IMR-90 (cell line): ENCODE measurements at regions not wholly inside any gene's neighbourhood (a gene's known extent, or its start where the extent isn't known, plus 50 kb on each side); places are given as distances from the start of the nearest gene placed in this dataset.

Experiments used
- ATAC-seq: fragments of 200-7000 bp; cut with Tn5 transposase; 2 replicates; pipeline ENCODE4 v1.9.1; 2020; ENCODE audit warnings: low read depth, mild to moderate bottlenecking, moderate library complexity
- BruUV-seq: library from RNA; stranded (reverse); fragments of 400-500 nt; replicated peaks from 2 replicates; lab custom pipeline; 2021; lab: Mats Ljungman, UMichigan
- CTCF ChIA-PET: fragments of 300-600 bp; formaldehyde crosslinking; extraction: SDS; loops from one replicate; lab custom pipeline; 2021; ENCODE audit warnings: antibody characterized with exemption; lab: Yijun Ruan, JAX
- POLR2A ChIA-PET: fragments of 300-600 bp; sonication (Branson Sonifier 250); formaldehyde crosslinking; loops from one replicate; lab custom pipeline; 2022; ENCODE audit warnings: antibody characterized with exemption; ENCODE audit not compliant: unreplicated experiment; lab: Charles Lee
- DNase-seq: peaks from one replicate; pipeline ENCODE4 v3.0.0; 2013
- H2AFZ ChIP-seq: replicated peaks from 2 replicates; pipeline ENCODE3; 2013; ENCODE audit warnings: low read length, mild to moderate bottlenecking; ENCODE audit not compliant: poor library complexity
- H2AK5ac ChIP-seq: 2 replicates; pipeline ENCODE4 v1.6.1; 2013; ENCODE audit warnings: low read depth, low read length, inconsistent platforms
- H2AK9ac ChIP-seq: replicated peaks from 2 replicates; pipeline ENCODE3; 2013; ENCODE audit warnings: mild to moderate bottlenecking, low read depth, low read length, moderate library complexity; ENCODE audit not compliant: poor library complexity
- H2BK120ac ChIP-seq: 2 replicates; pipeline ENCODE4 v1.6.1; 2013; ENCODE audit warnings: low read depth, low read length, inconsistent platforms
- H2BK15ac ChIP-seq: 3 replicates; pipeline ENCODE4 v1.6.1; 2013; ENCODE audit warnings: low read depth, low read length, inconsistent platforms
- H2BK20ac ChIP-seq: 2 replicates; pipeline ENCODE4 v1.6.1; 2013; ENCODE audit warnings: low read depth, mild to moderate bottlenecking, inconsistent platforms, low read length, moderate library complexity
- H2BK5ac ChIP-seq: 2 replicates; pipeline ENCODE4 v1.6.1; 2013; ENCODE audit warnings: mild to moderate bottlenecking, low read depth, low read length, inconsistent platforms; ENCODE audit not compliant: poor library complexity, severe bottlenecking
- H3K14ac ChIP-seq: replicated peaks from 2 replicates; pipeline ENCODE4 v1.6.1; 2013; ENCODE audit warnings: low read depth, low read length, inconsistent platforms
- H3K18ac ChIP-seq: 2 replicates; pipeline ENCODE4 v1.6.1; 2013; ENCODE audit warnings: low read depth, low read length, control low read depth
- H3K23ac ChIP-seq: 2 replicates; pipeline ENCODE4 v1.6.1; 2013; ENCODE audit warnings: low read depth, low read length, inconsistent platforms
- H3K27ac ChIP-seq: 2 replicates; pipeline ENCODE4 v1.5.1; 2013; ENCODE audit warnings: mild to moderate bottlenecking, control low read depth, low read length; ENCODE audit not compliant: insufficient read depth
- H3K27me3 ChIP-seq: 2 replicates; pipeline ENCODE4 v1.6.1; 2013; ENCODE audit warnings: low read length; ENCODE audit not compliant: control insufficient read depth, insufficient read depth
- H3K36me3 ChIP-seq: 2 replicates; pipeline ENCODE4 v1.6.1; 2013; ENCODE audit warnings: low read length, mixed read lengths; ENCODE audit not compliant: control insufficient read depth, insufficient read depth
- H3K4ac ChIP-seq: 2 replicates; pipeline ENCODE4 v1.6.1; 2013; ENCODE audit warnings: low read depth, low read length, inconsistent platforms
- H3K4me1 ChIP-seq: 2 replicates; pipeline ENCODE4 v1.6.1; 2013; ENCODE audit warnings: low read length, mixed read lengths; ENCODE audit not compliant: control insufficient read depth, insufficient read depth
- H3K4me2 ChIP-seq: 2 replicates; pipeline ENCODE4 v1.6.1; 2013; ENCODE audit warnings: low read depth, mild to moderate bottlenecking, control low read depth, low read length, moderate library complexity
- H3K4me3 ChIP-seq: 2 replicates; pipeline ENCODE4 v1.5.1; 2013; ENCODE audit warnings: low read depth, mild to moderate bottlenecking, control low read depth, low read length, moderate library complexity; ENCODE audit not compliant: insufficient read depth
- H3K56ac ChIP-seq: 2 replicates; pipeline ENCODE4 v1.6.1; 2013; ENCODE audit warnings: low read length, inconsistent platforms; ENCODE audit not compliant: insufficient read depth; ENCODE audit errors: extremely low read depth
- H3K79me1 ChIP-seq, 2 experiments: 2 replicates each; pipeline ENCODE4 v1.6.1; 2013; ENCODE audit warnings: low read length in 2 of 2, inconsistent platforms in 1 of 2, low read depth in 1 of 2
- H3K9ac ChIP-seq: 2 replicates; pipeline ENCODE4 v1.6.1; 2013; ENCODE audit warnings: low read depth, low read length, control low read depth
- H3K9me1 ChIP-seq: 2 replicates; pipeline ENCODE4 v1.6.1; 2013; ENCODE audit warnings: low read length, inconsistent platforms; ENCODE audit not compliant: insufficient read depth
- H3K9me3 ChIP-seq: 2 replicates; pipeline ENCODE4 v1.6.1; 2013; ENCODE audit warnings: low read length; ENCODE audit not compliant: control insufficient read depth, insufficient read depth
- H4K20me1 ChIP-seq: 2 replicates; pipeline ENCODE4 v1.6.1; 2013; ENCODE audit warnings: low read length, inconsistent platforms; ENCODE audit not compliant: insufficient read depth
- H4K5ac ChIP-seq: 2 replicates; pipeline ENCODE4 v1.6.1; 2013; ENCODE audit warnings: mild to moderate bottlenecking, low read depth, low read length, control low read depth
- H4K8ac ChIP-seq, 2 experiments: 2 replicates each; pipeline ENCODE4 v1.6.1; 2013; ENCODE audit warnings: low read depth in 2 of 2, low read length in 2 of 2, control low read depth in 1 of 2, inconsistent platforms in 1 of 2
- H4K91ac ChIP-seq: 2 replicates; pipeline ENCODE4 v1.6.1; 2013; ENCODE audit warnings: low read depth, low read length, inconsistent platforms; ENCODE audit not compliant: insufficient read depth
- BHLHE40 ChIP-seq: fragments of 150-350 bp; IDR thresholded peaks from 2 replicates; pipeline ENCODE4 v1.6.1; 2016; ENCODE audit warnings: mild to moderate bottlenecking, low read depth, low read length
- CEBPB ChIP-seq: IDR thresholded peaks from 2 replicates; pipeline ENCODE4 v1.6.1; 2012; ENCODE audit warnings: low read depth, low read length, improper control_type of control experiment
- CHD1 ChIP-seq: IDR thresholded peaks from 2 replicates; pipeline ENCODE4 v1.6.1; 2012; ENCODE audit warnings: low read depth, low read length, improper control_type of control experiment
- CTCF ChIP-seq: conservative IDR thresholded peaks from 2 replicates; pipeline ENCODE4 v1.5.1; 2012; ENCODE audit warnings: mild to moderate bottlenecking, low read depth, low read length, improper control_type of control experiment
- ELK1 ChIP-seq: fragments of 150-350 bp; IDR thresholded peaks from 2 replicates; pipeline ENCODE4 v1.6.1; 2016; ENCODE audit warnings: low read depth, mild to moderate bottlenecking, low read length, moderate library complexity, borderline replicate concordance
- FOS ChIP-seq: fragments of 150-350 bp; IDR thresholded peaks from 2 replicates; pipeline ENCODE4 v1.6.1; 2016; ENCODE audit warnings: low read depth, low read length
- MAFK ChIP-seq: IDR thresholded peaks from 2 replicates; pipeline ENCODE4 v1.6.1; 2012; ENCODE audit warnings: low read depth, low read length, improper control_type of control experiment
- MAZ ChIP-seq: IDR thresholded peaks from 2 replicates; pipeline ENCODE4 v1.6.1; 2012; ENCODE audit warnings: low read depth, mild to moderate bottlenecking, low read length, improper control_type of control experiment, moderate library complexity, borderline replicate concordance
- MXI1 ChIP-seq: IDR thresholded peaks from 2 replicates; pipeline ENCODE4 v1.6.1; 2012; ENCODE audit warnings: low read depth, mild to moderate bottlenecking, low read length, moderate library complexity, borderline replicate concordance
- NFE2L2 ChIP-seq: fragments of 150-350 bp; IDR thresholded peaks from 2 replicates; pipeline ENCODE4 v1.6.1; 2016; ENCODE audit warnings: low read depth, mild to moderate bottlenecking, low read length
- POLR2A ChIP-seq: IDR thresholded peaks from 2 replicates; pipeline ENCODE4 v1.6.1; 2012; ENCODE audit warnings: mild to moderate bottlenecking, low read depth, low read length
- RAD21 ChIP-seq: IDR thresholded peaks from 2 replicates; pipeline ENCODE4 v1.6.1; 2012; ENCODE audit warnings: low read length, improper control_type of control experiment
- RCOR1 ChIP-seq: IDR thresholded peaks from 2 replicates; pipeline ENCODE4 v1.6.1; 2012; ENCODE audit warnings: mild to moderate bottlenecking, low read length, improper control_type of control experiment; ENCODE audit not compliant: insufficient replicate concordance
- RFX5 ChIP-seq: IDR thresholded peaks from 2 replicates; pipeline ENCODE4 v1.8.0; 2012; ENCODE audit warnings: low read depth, mild to moderate bottlenecking, low read length, moderate library complexity
- SMC3 ChIP-seq: fragments of 150-350 bp; IDR thresholded peaks from 2 replicates; pipeline ENCODE4 v1.6.1; 2016; ENCODE audit warnings: low read depth, mild to moderate bottlenecking, antibody characterized with exemption, low read length, moderate library complexity
- USF2 ChIP-seq: fragments of 150-350 bp; IDR thresholded peaks from 2 replicates; pipeline ENCODE4 v1.6.1; 2017; ENCODE audit warnings: mild to moderate bottlenecking, antibody characterized with exemption, low read length, low read depth
- WGBS, 2 experiments: methylation state at CpG; one replicate each; pipeline versions ENCODE4 v1.1.5 to v1.1.7; 2013; ENCODE audit warnings: missing lambda C conversion rate in 2 of 2; ENCODE audit not compliant: insufficient read length in 1 of 2; ENCODE audit errors: extremely low coverage in 2 of 2; 5-methylcytosine and 5-hydroxymethylcytosine counted together
- dilution Hi-C: fragments of 300-500 bp; cut with HindIII; formaldehyde crosslinking; loops from one replicate; pipeline ENCODE4 v1.14.3; 2018; ENCODE audit warnings: low sequenced_read_pairs; ENCODE audit not compliant: unreplicated experiment
- in situ Hi-C: fragments of 300-500 bp; cut with MboI; formaldehyde crosslinking; loops from 3 replicates; pipeline ENCODE4 v1.14.3; 2019; ENCODE audit warnings: low sequenced_read_pairs, inconsistent platforms, mixed read lengths
- intact Hi-C: fragments of 100-400 bp; cut with micrococcal nuclease; formaldehyde crosslinking; loops from 2 replicates; pipeline ENCODE4 v1.10.0; 2022

GRCh38 chr7:24383055-24383454, 99.1 kb downstream of the NPY start:
- Histone ChIP-seq H3K79me1 (no peaks in the 10 kb centered on the region), H3K14ac (no peak overlapping the region), H2BK120ac (no peak overlapping the region), H2AFZ (no peak overlapping the region), H3K4me1 (no peaks in the 10 kb centered on the region), H3K9ac (no peak overlapping the region), H4K20me1 (no peaks in the 10 kb centered on the region), H4K8ac (no peak overlapping the region), H3K27ac (no peak overlapping the region), H3K18ac (no peak overlapping the region), H3K4me2 (no peak overlapping the region), H3K23ac (no peak overlapping the region), H3K9me3 (no peaks in the 10 kb centered on the region), H3K27me3 (no peaks in the 10 kb centered on the region), H2AK9ac (no peak overlapping the region), H2BK5ac (no peak overlapping the region), H2AK5ac (no peak overlapping the region), H3K56ac (no peak overlapping the region), H3K4ac (no peak overlapping the region), H3K4me3 (no peak overlapping the region), H4K5ac (no peak overlapping the region), H2BK20ac (no peak overlapping the region), H3K9me1 (no peaks in the 10 kb centered on the region), H3K36me3 (no peaks in the 10 kb centered on the region), H4K91ac (no peak overlapping the region), H2BK15ac (no peak overlapping the region)
- DNase-seq (no peak), ATAC-seq (no peak)
- TF ChIP-seq ELK1 (no peak), FOS (no peak), USF2 (no peak), RCOR1 (no peak), CHD1 (no peak), RAD21 (no peak), MAZ (no peak), RFX5 (no peak), MXI1 (no peak), NFE2L2 (no peak), BHLHE40 (no peak), POLR2A (no peak), SMC3 (no peak), MAFK (no peak), CTCF (no peak), CEBPB (no peak)
- WGBS, 2 experiments = no CpG with 5 or more reads among the region's 1 CpG
- BruUV-seq = no TSS peak
- in situ Hi-C loops = no loop called here
- POLR2A ChIA-PET = no interaction called here
- dilution Hi-C loops = no loop called here
- CTCF ChIA-PET = no interaction called here
- intact Hi-C loops = loop anchor here (10.0 kb wide), 1 partner anchor 448 kb away; no protein-coding TSS in a partner anchor
